Cardiac septum (tissue), 1 donor: ENCODE measurements at regions not wholly inside any gene's neighbourhood (a gene's known extent, or its start where the extent isn't known, plus 50 kb on each side); places are given as distances from the start of the nearest gene placed in this dataset.

ENCODE experiments used
- DNase-seq: peaks from one replicate; pipeline ENCODE4 v3.0.0-alpha.2; 2020; ENCODE audit warnings: low spot score
- intact Hi-C: fragments of 100-400 bp; cut with DNase I; formaldehyde crosslinking; loops from one replicate; pipeline ENCODE4 v1.14.0; 2022
- donor health status: DM: no; HTN: no; CAD: no.

- intact Hi-C loops, result no loop called here
- DNase-seq, result no peak
Measured at GRCh38 chr14:87824266-87824665, 168.7 kb downstream of the GALC start.

- intact Hi-C loops, result no loop called here
- no peak for DNase-seq
Measured at GRCh38 chr14:87816416-87816815, 176.6 kb downstream of the GALC start.

GRCh38 chr14:87815121-87815520, 177.9 kb downstream of the GALC start:
- DNase-seq, result no peak
- intact Hi-C loops, result no loop called here

- intact Hi-C loops, result no loop called here
- no peak for DNase-seq
Measured at GRCh38 chr14:87813686-87814085, 179.3 kb downstream of the GALC start.

GRCh38 chr14:87813211-87813610, 179.8 kb downstream of the GALC start:
- intact Hi-C loops, result no loop called here
- DNase-seq, result no peak

GRCh38 chr14:87811246-87811645, 181.7 kb downstream of the GALC start:
- no peak for DNase-seq
- intact Hi-C loops, result no loop called here

- intact Hi-C loops, result no loop called here
- DNase-seq, result no peak
Measured at GRCh38 chr14:87810711-87811110, 182.3 kb downstream of the GALC start.

- DNase-seq, result no peak
- intact Hi-C loops, result loop anchor here (5.0 kb wide), 1 partner anchor 88 kb away; no protein-coding TSS in a partner anchor
Measured at GRCh38 chr14:87809261-87809660, 183.7 kb downstream of the GALC start.

GRCh38 chr14:87805315-87805723, 187.7 kb downstream of the GALC start:
- no peak for DNase-seq
- intact Hi-C loops, result loop anchor here (5.0 kb wide), 1 partner anchor 92 kb away; no protein-coding TSS in a partner anchor

- intact Hi-C loops, result no loop called here
- DNase-seq, result no peak
Measured at GRCh38 chr14:87800216-87800615, 192.8 kb downstream of the GALC start.

GRCh38 chr14:87799400-87799799, 193.6 kb downstream of the GALC start:
- intact Hi-C loops, result no loop called here
- DNase-seq, result no peak

GRCh38 chr14:87797001-87797400, 196.0 kb downstream of the GALC start:
- no peak for DNase-seq
- intact Hi-C loops, result no loop called here

- no peak for DNase-seq
- intact Hi-C loops, result no loop called here
Measured at GRCh38 chr14:87794561-87794960, 198.4 kb downstream of the GALC start.

GRCh38 chr14:87785897-87786296, 207.1 kb downstream of the GALC start:
- intact Hi-C loops, result no loop called here
- no peak for DNase-seq

- intact Hi-C loops, result no loop called here
- no peak for DNase-seq
Measured at GRCh38 chr14:87784386-87784785, 208.6 kb downstream of the GALC start.

GRCh38 chr14:87783071-87783470, 209.9 kb downstream of the GALC start:
- no peak for DNase-seq
- intact Hi-C loops, result no loop called here

GRCh38 chr14:87772854-87773253, 220.1 kb downstream of the GALC start:
- intact Hi-C loops, result no loop called here
- no peak for DNase-seq

GRCh38 chr14:87767567-87767901, 225.4 kb downstream of the GALC start:
- intact Hi-C loops, result no loop called here
- DNase-seq, result no peak

GRCh38 chr14:87758876-87759275, 234.1 kb downstream of the GALC start:
- intact Hi-C loops, result no loop called here
- DNase-seq, result no peak

GRCh38 chr14:87756661-87757060, 236.3 kb downstream of the GALC start:
- intact Hi-C loops, result no loop called here
- no peak for DNase-seq

GRCh38 chr14:87754520-87755223, 238.3 kb downstream of the GALC start:
- DNase-seq, result no peak
- intact Hi-C loops, result no loop called here

- no peak for DNase-seq
- intact Hi-C loops, result loop anchor here (5.0 kb wide), 1 partner anchor 149 kb away; no protein-coding TSS in a partner anchor
Measured at GRCh38 chr14:87748558-87748957, 244.4 kb downstream of the GALC start.
